CD4-positive, alpha-beta T cell treated with Interleukin-4 for 1 hour (primary cell): ENCODE measurements at regions not wholly inside any gene's neighbourhood (a gene's known extent, or its start where the extent isn't known, plus 50 kb on each side); places are given as distances from the start of the nearest gene placed in this dataset.
A peak's percentile ranks its signal among the peaks of the same experiment; 100 is the strongest.
"Not testable (repeated sequence)": the region's sequence is repeated elsewhere in the genome, so short reads cannot be mapped to it uniquely, and the experiment has no call there.

Source experiments
- DNase-seq, 2 donors: peaks; one replicate each; pipeline ENCODE4 v3.0.0-alpha.2; 2020 to 2022

GRCh38 chr14:77985211-77985615, 185.0 kb upstream of the NRXN3 start:
- no peak for DNase-seq

DNA sequence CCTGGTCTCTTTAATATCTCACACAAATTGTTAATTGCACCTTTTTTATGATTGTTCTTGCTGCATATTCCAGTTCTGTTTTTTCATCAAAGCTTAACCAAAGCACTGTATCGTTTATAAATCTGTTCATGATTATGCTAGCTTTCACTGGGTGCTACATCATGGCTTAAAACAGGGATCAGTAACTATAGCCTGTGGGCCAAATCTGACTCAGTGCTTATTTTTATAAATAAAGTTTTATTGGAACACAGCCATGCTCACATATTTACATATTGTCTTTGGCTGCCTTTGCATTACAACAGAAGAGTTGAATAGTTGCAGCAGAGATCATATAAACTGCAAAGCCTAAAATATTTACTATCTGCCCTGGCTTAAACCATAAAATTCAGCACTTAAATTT, 183.4 kb upstream of the NRXN3 start:
- no peak for DNase-seq

- no peak for DNase-seq
Observed at GRCh38 chr14:77988096-77988870, 181.9 kb upstream of the NRXN3 start.

- no peak for DNase-seq
Observed at GRCh38 chr14:77988970-77989369, 181.2 kb upstream of the NRXN3 start.

- DNase-seq = no peak
Observed at GRCh38 chr14:77989441-77989991, 180.7 kb upstream of the NRXN3 start.

GRCh38 chr14:77990337-77990736, 179.8 kb upstream of the NRXN3 start:
- DNase-seq = no peak

DNA sequence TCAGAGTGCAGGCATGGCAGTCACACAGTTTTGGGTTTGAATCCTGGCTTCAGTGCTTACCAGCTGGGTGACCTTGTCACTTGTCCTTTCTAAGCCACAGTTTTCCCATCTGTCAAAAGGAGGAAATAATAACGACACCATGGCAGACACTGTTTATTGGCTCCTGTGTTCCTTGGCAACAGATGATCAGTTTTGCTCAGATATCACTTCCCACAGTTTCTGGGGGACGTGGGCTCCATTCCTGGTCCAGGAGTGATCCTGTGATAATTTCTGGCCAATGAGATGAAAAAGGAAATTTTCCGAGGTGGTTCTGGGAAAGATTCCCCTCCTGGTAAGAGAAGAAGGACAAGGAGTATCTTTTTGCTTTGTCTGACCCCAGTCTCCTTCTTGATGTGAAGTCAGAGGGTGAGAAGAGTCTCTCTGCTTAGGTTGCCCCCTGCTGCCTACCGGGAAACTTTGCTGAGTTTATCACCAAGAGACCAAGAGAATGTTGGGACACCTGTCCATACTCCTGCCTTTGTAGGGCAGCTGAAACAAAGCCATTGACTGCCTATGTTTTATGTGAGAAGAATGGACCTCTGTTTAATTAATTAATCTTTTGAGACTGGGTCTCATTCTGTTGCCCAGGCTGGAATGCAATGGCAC, 178.9 kb upstream of the NRXN3 start:
- no peak for DNase-seq

DNA sequence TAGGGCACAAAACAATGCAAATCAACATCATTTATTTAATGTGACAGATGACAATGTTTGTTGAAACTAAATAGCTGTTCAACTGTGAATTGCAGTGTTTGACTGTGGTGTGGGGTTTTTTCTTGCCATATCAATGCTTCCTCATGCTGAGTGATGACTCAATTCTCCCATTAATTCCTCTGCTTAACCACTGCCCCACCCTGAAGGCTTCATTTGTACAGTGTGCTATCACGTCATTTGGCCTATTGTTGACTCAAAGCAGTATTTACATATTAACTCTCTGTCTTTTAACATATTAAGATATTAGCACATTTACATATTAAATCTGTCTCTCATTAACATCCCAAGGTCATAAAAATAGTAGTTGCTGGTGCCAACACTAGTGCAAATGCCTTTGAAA, 164.8 kb upstream of the NRXN3 start:
- no peak for DNase-seq

GRCh38 chr14:78007160-78007559, 163.0 kb upstream of the NRXN3 start:
- DNase-seq = no peak

GRCh38 chr14:78010688-78011087, 159.5 kb upstream of the NRXN3 start:
- no peak for DNase-seq

- DNase-seq = not testable (repeated sequence)
Observed at GRCh38 chr14:78013911-78014310, 156.3 kb upstream of the NRXN3 start.

GRCh38 chr14:78016532-78016931, 153.6 kb upstream of the NRXN3 start:
- no peak for DNase-seq

GRCh38 chr14:78018283-78018682, 151.9 kb upstream of the NRXN3 start:
- no peak for DNase-seq

- peak; percentile 18 to 22 for DNase-seq
Observed at GRCh38 chr14:78022059-78022458, 148.1 kb upstream of the NRXN3 start.

- DNase-seq = no peak
Observed at GRCh38 chr14:78023112-78023511, 147.1 kb upstream of the NRXN3 start.

DNA sequence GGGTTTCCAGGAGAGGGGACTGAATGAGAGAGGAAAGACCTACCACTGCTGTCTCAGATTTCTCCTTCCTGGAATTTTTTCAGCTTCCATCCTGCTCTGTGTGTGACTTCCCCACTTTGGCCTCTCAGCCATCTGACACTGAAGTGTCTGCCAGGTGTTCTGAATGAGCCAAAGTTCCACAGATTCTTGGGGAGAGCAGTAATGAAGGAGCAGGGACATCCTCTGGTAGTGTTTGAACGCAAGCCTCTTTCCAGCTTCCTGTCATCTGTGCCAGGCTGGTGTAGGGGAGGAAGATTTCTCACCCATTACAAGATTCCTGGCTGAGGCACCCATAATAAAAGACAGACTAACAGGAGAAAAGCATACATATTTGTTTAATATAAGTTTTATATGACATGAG, 141.7 kb upstream of the NRXN3 start:
- DNase-seq = no peak

GRCh38 chr14:78029601-78030372, 140.4 kb upstream of the NRXN3 start:
- no peak for DNase-seq

DNA sequence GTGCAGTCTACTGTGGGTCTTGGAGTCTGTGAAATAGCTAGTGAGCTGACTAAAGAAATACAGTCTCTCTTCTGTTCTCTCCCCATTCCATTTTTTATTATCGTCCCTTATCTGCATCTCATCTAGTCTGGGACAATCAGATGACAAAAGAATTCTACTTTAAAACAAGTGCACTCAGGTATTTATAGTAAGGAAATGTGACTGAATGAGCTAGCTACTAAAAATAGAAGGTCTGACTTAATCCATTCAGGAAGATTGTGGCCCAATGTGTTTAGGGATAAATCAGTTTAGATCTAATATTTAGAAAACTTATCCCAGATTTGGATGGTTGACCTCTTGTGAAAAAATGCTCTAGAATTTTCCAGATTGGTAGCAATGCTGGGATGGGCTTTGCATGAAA, 126.8 kb upstream of the NRXN3 start:
- no peak for DNase-seq

DNA sequence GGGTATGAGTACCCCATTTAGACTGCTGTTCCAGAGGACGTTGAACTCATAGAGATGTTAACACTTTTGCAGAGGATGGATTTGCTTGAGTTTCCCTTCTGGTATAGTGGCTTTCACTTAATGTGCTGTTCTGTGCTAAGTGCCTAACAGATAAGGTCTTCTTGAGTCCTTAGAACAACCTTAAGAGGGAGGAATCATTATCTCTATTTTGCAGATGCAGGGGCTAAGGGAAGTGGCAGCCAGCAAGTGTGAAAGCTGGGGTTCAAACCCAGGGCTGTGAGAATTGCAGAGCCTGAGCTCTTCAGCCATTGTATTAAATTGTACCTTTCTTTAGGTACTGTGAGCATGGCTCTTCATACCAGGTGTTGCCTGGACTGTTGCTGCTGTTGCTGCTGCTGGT, 122.1 kb upstream of the NRXN3 start:
- DNase-seq = no peak

GRCh38 chr14:78056890-78057289, 113.3 kb upstream of the NRXN3 start:
- not testable (repeated sequence) for DNase-seq

- DNase-seq = no peak
Observed at GRCh38 chr14:78070344-78070743, 99.8 kb upstream of the NRXN3 start.

DNA sequence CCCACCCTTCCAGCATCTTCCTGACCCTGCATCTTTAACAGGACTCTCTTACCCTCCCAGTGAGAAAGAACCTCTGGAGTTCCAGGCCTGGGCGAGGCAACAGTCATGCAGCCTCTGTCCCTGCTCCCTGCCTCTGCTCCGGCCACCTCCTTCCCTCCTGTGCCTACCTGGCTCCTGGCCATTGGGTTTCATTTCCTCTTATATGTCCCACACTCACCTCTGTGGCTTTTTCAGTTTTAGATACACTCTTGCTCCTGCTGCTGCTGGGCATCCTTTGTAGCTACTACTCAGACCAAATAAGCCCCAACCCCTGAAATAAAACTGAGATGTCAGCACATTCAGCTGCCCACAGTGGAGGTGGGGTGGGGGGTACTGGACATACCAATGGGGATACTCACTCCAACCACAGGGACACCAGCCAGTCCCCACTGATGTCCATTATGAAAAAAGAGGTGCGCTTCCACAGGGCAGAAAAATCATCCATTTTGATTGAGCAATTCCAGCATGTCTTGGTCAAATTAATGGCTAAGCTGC, 99.1 kb upstream of the NRXN3 start:
- no peak for DNase-seq

DNA sequence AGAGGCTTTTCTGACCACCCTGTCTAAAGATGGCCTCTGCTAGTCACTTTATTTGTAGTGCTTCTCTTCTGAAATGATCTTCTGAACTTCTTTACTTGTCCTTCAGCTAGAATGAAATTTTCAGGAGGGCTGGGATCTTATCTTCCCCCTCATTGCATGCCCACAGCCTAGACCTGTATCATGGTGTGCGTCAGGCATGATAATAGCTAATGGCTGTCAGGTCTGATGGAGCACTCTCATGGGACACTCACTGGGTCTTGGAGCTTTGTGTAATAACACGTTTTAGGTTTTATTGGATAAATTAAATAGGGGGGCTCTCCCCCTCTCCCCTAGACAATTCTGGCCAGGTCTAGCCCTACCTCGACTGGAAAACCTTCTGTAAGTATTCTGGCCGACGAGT, 97.1 kb upstream of the NRXN3 start:
- no peak for DNase-seq
